ENCODE measurements at regions not wholly inside any gene's neighbourhood (a gene's known extent, or its start where the extent isn't known, plus 50 kb on each side); places are given as distances from the start of the nearest gene placed in this dataset.
"Not testable (repeated sequence)": the region's sequence is repeated elsewhere in the genome, so short reads cannot be mapped to it uniquely, and the experiment has no call there.

DNA sequence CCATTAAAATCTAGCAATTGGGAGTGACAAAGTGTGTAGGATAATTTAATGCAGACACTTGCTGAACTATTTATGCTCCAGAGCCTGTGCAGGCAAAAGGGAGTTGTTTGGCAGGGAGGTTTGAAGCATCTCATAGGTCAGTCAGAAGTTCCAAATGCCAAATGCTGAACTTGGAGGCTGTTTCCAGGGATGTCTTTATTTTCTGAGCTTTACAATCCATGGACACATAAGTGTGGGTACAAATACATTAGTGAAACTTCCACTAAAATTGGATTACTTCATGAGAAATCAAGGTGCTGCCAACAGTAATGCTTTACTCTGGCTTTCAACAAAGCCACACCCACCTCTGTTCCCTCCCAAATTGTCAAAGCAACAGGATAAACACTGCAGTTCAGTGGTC is 422.1 kb upstream of the SETBP1 start:
- DNase-seq = no peak

DNA sequence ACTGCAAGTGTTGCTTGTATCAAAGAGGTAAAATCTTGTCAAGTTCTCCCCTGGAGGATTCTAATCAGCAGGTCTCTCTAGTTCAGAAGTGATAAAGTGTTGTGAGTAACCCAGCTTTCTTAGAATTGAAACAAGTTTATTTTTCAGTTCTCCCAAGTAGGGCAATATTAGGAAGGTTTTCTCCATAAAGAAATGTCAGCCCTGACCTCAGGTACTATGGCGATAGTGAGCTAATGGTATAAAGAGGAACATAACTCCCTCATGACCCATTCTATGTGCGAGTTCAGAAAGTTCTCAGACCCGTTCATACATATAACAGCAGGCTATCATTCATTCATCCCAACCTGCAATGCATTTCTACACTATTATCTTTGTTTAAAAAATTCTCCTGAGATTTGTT is 421.1 kb upstream of the SETBP1 start:
- no peak for DNase-seq

DNA sequence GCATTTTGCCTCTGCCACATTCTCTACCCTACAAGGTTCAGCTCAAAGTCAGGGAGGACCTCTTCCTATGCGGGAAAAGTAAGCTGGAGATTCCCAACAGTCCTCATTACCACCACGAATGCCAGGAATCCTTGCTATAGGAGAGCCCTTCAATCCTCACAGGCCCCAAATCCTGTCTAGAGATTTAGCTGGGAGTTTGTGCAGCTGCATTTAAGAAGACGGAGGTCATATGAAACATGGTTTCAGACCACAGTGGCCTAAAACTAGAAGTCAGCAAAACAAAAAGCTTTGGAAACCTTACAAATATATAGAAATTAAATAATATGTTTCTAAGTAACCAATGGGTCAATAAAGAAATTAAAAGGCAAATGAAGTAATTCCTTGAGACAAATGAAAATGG is 415.3 kb upstream of the SETBP1 start:
- DNase-seq = no peak

DNA sequence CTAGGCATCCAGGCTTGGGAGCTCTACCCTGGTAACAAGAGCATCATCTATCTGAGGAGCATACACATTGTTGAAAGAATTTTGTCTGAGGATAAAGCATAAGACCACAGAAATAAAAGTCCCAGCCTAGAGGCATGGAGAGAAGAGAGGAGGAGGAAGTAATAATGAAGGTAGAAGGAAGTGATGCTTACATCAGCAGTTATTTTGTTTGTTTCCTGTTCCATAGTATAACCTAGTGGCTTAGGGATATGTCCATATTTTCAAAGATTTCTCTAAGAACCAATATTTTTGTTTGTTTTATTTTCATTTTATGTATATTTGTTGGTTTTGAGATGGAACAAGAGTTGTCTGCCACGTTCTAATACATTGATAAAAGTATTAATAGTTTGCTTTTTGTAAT is 407.4 kb upstream of the SETBP1 start:
- no peak for DNase-seq

DNA sequence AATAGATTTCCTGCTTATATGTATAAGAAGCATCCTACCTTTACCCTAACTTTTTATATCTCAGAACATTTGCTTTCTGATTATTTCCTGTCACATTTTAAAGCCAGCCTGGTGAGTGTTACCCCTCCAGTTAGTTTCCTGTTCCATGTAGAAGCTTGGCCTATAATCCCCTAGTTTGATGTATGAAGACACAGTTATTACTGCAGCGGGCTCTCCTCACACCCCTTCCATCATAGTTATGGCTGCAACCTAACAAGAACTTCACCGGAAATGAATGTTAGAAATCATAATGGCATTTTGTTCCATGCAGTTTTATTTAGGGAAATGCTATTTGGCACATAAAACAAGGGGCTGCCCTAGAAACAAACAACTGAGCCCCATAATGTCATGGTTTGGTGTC is 400.2 kb upstream of the SETBP1 start:
- DNase-seq = no peak

DNA sequence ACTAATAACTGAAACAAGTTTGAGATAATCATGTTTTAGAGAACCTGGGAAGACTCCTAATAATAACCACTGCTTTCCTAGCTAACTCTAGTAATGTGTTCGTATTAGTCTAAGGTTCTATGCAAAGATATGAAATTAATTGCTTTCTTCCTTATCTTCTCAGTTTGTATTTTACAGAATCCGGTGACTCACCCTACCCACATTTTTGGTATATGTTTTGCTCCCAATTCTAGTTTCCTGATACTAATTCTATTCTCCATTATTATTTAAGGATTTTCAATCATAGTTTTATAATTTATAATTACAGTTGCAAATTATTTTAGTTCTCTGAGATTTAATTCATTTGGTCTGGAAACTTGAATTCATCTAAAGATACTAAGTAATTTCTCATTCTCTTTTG is 394.6 kb upstream of the SETBP1 start:
- DNase-seq = no peak

DNA sequence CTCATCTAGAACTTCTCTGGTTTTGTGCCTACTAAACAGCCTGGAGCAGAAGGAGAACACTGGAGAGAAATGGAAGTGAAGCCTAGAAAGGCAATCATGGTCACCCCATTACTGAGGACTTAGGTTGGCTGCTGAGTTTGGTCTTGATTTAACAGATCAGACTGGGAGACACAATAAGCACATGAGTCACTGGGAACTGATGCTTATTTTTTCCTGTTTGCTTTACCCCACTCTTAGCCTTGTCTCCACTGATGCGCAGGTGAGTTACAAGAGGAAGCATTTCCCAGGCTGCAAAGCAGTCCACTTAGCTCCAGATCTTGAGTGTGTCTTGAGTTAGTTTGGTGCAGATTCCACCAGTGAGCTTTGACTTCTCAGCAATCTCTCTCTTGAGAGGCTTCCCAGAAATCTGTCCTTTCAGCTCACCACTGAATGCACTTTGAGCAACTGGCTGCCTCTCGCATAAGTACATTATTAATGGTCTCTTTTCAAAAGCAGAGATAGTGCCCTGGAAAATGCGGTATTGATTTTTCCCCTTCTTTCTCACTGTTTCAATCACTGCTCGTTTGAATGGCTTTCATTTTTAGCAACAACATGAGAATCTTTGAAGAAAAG is 390.2 kb upstream of the SETBP1 start:
- no peak for DNase-seq

DNA sequence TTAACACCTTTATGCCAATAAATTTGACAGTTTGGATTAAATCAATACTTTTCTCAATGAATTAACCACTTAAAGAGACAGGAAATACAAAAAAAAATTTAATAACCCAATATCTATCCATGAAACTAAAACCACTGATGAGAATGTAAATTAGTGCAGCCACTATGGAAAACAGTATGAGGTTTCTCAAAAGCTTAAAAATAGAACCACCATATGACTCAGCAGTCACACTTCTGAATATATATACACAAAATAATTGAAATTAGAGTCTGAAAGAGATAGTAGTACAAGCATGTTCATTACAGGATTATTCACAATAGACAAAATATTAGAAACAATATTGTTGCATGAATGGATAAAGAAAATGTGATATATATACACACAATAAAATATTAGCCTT is 382.1 kb upstream of the SETBP1 start:
- DNase-seq = no peak

DNA sequence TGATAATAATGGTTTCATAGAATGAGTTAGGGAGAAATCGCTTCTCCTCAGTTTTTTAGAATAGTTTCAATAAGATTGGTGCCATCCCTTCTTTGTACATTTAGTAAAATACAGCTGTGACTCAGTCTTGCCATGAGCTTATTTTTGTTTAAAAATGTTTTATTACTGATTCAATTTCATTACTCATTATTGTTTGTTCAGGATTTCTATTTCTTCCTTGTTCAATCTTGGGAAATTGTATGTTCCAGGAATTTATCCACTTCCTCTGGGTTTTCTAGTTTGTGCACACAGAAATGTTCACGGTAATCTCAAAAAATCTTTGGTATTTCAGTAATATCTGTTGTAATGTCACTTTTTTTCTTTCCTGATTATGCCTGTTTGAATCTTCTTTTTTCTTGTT is 371.5 kb upstream of the SETBP1 start:
- no peak for DNase-seq

DNA sequence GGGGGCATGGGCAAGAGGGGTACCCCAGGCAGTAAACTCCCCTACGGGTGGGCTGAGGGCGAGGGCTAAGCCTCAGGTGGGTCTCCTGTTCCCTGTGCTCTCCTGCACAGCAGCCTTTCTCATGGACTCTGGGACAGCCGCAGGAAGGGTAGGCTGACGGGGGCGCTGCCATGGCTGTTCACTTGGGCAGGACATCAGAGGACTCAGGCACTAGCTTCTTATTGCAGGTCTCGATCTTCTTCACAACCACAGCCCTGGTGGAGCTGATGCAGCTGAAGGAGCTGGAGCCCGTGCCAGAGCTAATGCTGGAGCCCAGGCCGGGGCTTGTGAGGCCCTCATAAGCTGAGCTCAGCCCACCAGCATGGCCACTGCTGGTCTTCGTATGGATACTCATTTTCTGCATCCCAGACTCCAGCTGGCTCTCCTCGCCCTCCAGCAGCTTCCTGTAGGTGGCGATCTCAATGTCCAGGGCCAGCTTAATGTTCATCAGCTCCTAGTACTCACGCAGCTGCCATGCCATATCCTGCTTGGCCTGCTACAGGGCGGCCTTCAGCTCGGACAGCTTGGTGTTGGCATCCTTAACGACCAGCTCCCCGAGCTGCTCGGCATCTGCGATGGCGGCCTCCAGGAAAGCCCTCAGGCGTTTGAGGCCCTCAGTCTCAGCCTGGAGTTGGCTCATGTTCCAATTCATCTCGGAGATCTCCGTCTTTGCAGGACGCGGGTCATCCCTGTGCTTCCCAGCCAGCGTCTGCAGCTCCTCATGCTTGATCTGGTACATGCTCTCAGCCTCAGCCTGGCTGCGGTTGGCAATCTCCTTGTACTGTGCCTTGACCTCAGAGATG is 359.8 kb upstream of the SETBP1 start:
- DNase-seq = no peak

DNA sequence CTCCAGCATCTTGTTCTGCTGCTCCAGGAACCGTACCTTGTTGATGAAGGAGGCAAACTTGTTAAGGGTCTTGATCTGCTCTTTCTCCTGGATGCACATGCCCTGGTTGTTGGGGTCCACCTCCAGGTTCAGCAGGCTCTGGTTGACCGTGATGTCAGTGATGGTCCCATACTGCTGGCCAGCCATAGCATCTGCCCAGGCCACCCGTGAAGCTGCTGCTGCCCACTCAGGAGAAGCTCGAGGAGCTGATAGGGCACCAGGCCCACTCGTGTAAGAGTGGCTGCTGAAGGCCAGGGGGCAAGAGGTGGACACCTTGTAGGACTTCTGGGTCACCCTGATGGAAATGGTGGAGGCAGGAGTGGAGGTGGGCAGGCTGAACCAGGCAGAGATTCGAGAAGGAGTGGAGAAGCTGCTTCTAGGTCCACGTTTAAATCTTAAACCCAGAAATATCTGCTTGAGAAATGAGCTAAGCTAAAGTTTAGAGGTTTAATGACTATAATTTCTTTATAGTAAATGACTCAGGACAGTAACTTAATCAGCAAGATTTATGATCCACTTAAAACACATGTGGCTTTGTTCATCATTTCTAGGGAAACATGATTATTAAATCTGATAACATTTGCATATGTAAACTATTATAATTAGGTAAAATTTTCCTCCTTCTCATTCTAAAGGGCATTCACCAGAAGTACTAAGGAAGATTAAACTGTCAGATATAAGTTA is 358.7 kb upstream of the SETBP1 start:
- no peak for DNase-seq

DNA sequence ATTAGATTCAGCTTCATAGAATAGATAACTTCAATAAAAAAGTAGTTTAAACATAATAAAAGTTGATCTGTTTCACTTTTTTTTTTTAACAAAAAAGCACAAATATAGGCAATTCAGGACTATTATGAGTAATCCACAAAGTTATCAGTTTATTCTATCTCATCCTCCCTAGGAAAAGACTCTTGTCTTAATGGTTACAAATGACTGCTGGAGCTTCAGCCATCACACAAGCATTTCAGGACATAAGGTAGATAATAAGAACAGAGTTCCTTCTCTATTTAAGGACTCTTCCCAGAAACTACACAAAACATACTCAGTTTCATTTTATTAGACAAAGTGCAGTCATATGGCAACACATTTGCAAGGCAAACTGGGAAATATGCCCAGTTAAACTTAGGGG is 357.6 kb upstream of the SETBP1 start:
- no peak for DNase-seq

DNA sequence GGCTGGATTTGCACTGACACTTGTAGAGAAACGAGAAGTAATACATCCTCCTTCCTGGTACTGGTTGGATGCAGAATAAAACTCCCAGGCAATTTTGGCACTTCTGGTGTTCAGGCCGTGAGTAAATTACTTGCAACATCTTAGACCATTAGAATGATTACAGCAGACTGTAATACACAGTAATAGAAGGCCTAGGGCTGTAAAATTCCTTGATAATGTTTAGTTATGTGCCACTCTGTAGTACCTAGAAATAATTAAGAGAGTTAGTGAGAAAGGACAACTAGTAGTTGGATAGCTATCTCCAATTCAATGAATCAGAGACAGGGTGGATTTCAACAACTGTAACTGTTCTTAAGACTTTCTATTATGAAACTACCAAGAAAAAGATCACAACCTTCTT is 356.3 kb upstream of the SETBP1 start:
- no peak for DNase-seq

DNA sequence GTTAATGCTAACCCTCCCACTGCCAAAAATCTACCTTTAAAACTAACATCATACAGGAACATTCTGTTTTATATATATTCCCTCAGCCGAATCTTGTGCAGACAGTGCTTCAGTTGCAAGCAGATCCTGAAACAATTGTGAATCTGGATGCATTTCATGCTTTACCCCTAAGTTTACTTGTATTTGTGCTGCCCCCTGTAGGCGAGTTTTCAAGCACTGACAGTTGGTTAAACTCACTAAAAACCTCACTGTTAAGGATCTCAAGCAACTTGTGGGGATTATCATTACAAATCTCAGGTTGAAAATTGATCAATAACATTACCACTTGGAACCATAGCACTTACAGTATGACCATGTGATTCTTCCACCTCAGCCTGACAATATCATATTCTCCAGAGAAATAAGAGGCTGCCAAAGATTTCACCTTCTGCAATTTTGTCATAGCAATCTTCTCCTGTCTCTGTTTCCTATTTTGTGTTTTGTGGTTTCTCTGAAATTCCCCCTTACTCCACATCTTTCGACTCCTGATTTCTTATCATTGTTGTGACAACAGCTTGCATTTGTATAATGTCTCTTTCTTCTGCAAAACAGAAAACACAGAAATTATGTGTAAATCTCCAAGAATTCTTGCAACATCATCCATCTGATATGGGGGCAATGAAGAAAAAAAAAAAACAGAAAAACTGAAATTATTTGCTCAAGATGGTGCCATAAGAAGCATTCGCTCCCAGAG is 354.6 kb upstream of the SETBP1 start:
- peak in 1 of 2 experiments; percentile 24 for DNase-seq

DNA sequence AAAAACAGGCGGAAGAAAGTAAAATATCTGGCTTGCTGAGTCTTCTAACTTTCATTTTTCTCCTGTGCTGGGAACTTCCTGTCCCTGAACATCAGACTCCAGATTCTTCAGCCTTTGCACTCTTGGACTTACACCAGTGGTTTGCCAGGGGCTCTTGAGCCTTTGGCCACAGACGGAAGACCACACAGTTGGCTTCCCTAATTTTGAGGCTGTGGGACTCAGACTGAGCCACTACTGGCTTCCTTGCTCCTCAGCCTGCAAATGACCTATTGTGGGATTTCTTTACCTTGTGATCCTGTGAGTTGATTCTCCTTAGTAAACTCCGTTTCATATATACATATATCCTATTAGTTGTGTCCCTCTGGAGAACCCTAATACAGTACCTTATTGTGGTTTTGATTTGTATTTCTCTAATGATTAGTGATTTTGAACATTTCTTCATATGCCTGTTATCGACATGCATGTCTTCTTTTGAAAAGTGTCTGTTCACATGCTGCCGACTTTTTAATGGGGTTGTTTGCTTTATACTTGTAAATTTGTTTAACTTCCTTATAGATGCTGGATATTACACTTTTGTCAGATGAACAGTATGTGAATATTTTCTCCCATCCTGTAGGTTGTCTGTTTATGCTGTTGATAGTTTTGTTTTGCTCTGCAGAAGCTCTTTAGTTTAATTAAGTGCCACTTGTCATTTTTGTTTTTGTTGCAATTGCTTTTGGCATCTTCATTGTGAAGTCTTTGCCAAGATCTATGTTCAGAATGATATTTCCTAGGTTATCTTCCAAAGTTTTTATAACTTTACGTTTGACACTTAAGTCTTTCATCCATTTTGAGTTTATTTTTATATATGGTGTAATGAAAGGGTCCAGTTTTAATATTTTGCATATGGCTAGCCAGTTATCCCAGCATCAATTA is 348.8 kb upstream of the SETBP1 start:
- no peak for DNase-seq

DNA sequence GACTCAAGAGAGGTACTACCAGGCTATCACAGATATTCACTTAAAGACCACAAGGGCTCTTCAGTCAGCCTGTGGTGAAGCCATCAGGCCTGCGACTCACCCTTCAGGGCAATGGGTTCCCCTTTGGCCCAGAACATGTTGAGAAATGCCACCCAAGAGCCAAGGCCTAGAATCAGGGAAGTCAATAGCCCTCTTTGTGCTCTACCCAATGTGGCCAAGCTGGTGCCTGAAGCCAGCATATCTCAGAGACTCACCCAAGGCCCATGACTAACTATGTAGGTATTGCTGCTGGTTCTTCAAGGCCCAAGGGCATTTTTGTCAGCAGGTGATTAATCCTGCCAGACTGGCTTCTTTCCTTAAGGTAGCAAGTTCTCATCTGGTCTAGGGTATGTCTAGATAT is 338.9 kb upstream of the SETBP1 start:
- DNase-seq = no peak

DNA sequence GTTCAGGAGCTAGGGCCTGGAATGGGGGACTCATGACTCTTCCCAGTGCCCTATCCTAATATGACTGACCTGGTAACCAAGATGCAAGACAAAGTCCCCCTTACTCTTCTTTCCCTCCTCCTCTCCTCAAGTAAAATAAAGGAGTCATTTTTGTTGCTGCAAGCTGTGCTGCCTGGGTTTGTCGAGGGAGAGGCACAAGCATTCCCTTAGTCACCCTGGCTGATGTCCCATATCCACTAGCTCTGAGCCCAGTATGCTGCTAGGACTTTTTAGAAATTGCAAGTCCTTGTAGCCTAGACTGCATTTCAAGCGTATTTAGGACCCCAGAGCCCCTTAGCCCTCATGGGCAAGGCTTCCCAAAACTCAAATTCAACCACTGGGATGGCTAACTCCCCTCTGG is 338.5 kb upstream of the SETBP1 start:
- no peak for DNase-seq

DNA sequence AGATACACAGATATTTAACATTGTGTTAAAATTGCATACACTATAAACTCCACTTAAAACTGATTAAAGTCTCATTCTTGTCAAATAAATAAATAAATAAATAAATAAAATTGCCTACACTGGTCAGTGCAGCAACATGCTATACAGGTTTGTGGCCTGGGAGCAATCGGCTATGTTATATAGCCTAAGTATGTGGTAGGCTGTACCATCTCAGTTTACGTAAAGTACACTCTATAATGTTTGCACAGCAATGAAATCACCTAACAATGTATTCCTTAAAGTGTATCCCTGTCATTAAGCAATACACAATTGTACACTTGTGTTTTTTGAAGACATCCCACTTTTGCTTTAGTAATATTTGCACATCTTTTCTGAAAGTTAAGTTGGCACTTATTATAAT is 337.7 kb upstream of the SETBP1 start:
- DNase-seq = no peak

DNA sequence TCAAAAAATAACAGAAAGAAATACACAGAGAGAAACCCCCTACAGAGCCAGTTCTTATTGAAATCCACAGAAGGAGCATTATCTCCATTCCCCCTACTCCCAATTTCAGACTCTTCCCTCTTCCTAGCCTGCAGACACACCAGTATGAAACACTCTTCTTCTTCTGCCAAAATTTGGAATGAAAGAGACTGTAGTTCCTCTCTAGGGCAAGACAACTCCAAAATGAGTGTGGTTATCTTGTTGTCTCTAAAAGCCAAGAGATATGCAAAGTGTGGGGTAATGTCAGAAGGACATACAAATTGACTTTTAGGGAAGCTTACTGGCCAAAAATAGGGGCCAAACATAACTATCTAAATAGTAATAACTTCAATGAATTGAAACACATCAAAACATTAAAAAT is 337.1 kb upstream of the SETBP1 start:
- no peak for DNase-seq

DNA sequence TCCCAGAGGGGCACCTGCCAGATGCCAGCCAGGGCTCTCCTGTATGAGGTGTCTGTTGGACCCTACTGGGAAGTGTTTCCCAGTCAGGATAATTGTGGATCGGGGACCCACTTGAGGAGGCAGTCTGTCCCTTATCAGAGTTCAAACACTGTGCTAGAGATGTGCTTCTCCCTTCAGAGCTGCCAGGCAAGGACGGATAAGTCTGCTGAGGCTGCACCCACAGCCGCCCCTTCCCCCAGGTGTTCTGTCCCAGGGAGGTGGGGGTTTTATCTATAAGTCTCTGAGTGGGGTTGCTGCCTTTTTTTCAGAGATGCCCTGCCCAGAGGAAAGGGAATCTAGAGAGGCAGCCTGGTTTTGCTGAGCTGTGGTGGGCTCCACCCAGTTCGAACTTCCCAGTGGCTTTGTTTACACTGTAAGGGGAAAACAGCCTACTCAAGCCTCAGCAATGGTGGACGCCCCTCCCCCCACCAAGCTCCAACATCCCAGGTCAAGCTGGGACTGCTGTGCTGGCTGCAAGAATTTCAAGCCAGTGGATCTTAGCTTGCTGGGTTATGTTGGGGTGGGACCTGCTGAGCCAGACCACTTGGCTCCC is 324.0 kb upstream of the SETBP1 start:
- DNase-seq = no peak

DNA sequence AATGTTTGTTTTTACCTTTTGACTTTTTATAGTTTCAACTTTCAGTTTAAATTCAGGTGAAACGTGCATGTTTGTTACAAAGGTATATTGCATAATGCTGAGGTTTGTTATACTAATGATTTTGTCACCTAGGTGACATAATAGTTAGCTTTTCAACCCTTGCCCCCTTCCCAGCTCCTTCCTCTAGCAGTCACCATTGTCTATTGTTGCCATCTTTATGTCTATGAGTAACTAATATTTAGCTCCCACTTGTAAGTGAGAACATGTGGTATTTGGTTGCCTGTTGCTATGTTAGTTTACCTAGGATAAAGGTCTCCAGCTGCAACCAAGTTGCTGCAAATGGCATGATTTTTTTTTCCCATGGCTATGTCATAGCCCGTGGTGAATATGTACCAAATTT is 322.3 kb upstream of the SETBP1 start:
- no peak for DNase-seq

DNA sequence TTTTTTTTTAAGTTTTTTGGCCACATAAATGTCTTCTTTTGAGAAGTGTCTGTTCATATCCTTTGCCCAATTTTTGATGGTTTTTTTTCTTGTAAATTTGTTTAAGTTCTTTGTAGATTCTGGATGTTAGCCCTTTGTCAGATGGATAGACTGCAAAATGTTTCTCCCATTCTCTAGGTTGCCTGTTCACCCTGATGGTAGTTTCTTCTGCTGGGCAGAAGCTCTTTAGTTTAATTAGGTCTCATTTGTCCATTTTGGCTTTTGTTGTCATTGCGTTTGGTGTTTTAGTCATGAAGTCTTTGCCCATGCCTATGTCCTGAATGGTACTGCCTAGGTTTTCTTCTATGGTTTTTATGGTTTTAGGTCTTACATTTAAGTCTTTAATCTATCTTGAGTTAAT is 320.9 kb upstream of the SETBP1 start:
- DNase-seq = not testable (repeated sequence)
